PC-3 (cell line): ENCODE measurements at regions not wholly inside any gene's neighbourhood (a gene's known extent, or its start where the extent isn't known, plus 50 kb on each side); places are given as distances from the start of the nearest gene placed in this dataset.

Experiments
- ATAC-seq: fragments of 200-7000 bp; cut with Tn5 transposase; 2 replicates; pipeline ENCODE4 v1.9.1; 2020; ENCODE audit warnings: mild to moderate bottlenecking, moderate library complexity
- BruUV-seq: library from RNA; stranded (reverse); fragments of 400-500 nt; replicated peaks from 2 replicates; lab custom pipeline; 2021; lab: Mats Ljungman, UMichigan
- CTCF ChIA-PET: fragments of 300-600 bp; sonication (Branson Sonifier 250); formaldehyde crosslinking; loops from one replicate; lab custom pipeline; 2022; ENCODE audit warnings: antibody characterized with exemption; lab: Charles Lee
- POLR2A ChIA-PET: fragments of 300-600 bp; sonication (Branson Sonifier 250); formaldehyde crosslinking; loops from one replicate; lab custom pipeline; 2022; ENCODE audit warnings: antibody characterized with exemption; ENCODE audit not compliant: unreplicated experiment; lab: Charles Lee
- DNase-seq: peaks from one replicate; pipeline ENCODE4 v3.0.0-alpha.2; 2015
- H2AFZ ChIP-seq: fragments of 300-600 bp; sonication (generic); 2 replicates; pipeline ENCODE4 v1.6.0; 2016; ENCODE audit warnings: antibody characterized with exemption, low read length
- H3F3A ChIP-seq: fragments of 300-600 bp; sonication (generic); one replicate; pipeline ENCODE4 v1.6.0; 2017; ENCODE audit warnings: antibody characterized with exemption, low read length, control low read depth, mild to moderate bottlenecking; ENCODE audit not compliant: unreplicated experiment
- H3K27ac ChIP-seq: fragments of 300-600 bp; sonication (generic); 2 replicates; pipeline ENCODE4 v1.5.1; 2016; ENCODE audit warnings: mild to moderate bottlenecking, low read length
- H3K27me3 ChIP-seq: fragments of 300-600 bp; sonication (generic); 2 replicates; pipeline ENCODE4 v1.6.1; 2016; ENCODE audit warnings: low read length, mixed read lengths
- H3K36me3 ChIP-seq: fragments of 300-600 bp; sonication (generic); 2 replicates; pipeline ENCODE4 v1.6.1; 2016; ENCODE audit warnings: low read depth, mixed run types, low read length, mixed read lengths
- H3K4me1 ChIP-seq: fragments of 300-600 bp; sonication (generic); 2 replicates; pipeline ENCODE4 v1.5.1; 2016; ENCODE audit warnings: low read length; ENCODE audit not compliant: insufficient read depth
- H3K4me2 ChIP-seq: fragments of 300-600 bp; sonication (generic); 2 replicates; pipeline ENCODE4 v1.6.0; 2016; ENCODE audit warnings: low read length
- H3K4me3 ChIP-seq: fragments of 300-600 bp; sonication (generic); 2 replicates; pipeline ENCODE4 v1.5.1; 2016; ENCODE audit warnings: mild to moderate bottlenecking, low read length, mixed read lengths
- H3K79me2 ChIP-seq: fragments of 300-600 bp; sonication (generic); 2 replicates; pipeline ENCODE4 v1.6.1; 2017; ENCODE audit warnings: low read length, mixed read lengths
- H3K9ac ChIP-seq: fragments of 300-600 bp; sonication (generic); 2 replicates; pipeline ENCODE4 v1.6.0; 2016; ENCODE audit warnings: mild to moderate bottlenecking, low read length
- H3K9me2 ChIP-seq: fragments of 300-600 bp; sonication (generic); replicated peaks from 2 replicates; pipeline ENCODE4 v1.6.1; 2016; ENCODE audit warnings: mixed run types, low read length, mixed read lengths
- H3K9me3 ChIP-seq: fragments of 300-600 bp; sonication (generic); 2 replicates; pipeline ENCODE4 v1.6.1; 2016; ENCODE audit warnings: low read length, mixed read lengths
- H4K20me1 ChIP-seq: fragments of 300-600 bp; sonication (generic); 2 replicates; pipeline ENCODE4 v1.6.1; 2016; ENCODE audit warnings: low read length, mixed read lengths
- CTCF ChIP-seq: fragments of 300-600 bp; sonication (generic); conservative IDR thresholded peaks from 2 replicates; pipeline ENCODE4 v1.5.1; 2017; ENCODE audit warnings: antibody characterized with exemption, low read depth, mild to moderate bottlenecking, low read length
- EZH2 ChIP-seq: fragments of 300-600 bp; sonication (generic); IDR thresholded peaks from one replicate; pipeline ENCODE4 v1.6.1; 2017; ENCODE audit warnings: antibody characterized with exemption, mild to moderate bottlenecking, low read length; ENCODE audit not compliant: unreplicated experiment
- EZH2phosphoT487 ChIP-seq: fragments of 300-600 bp; sonication (generic); IDR thresholded peaks from 2 replicates; pipeline ENCODE4 v1.6.1; 2018; ENCODE audit warnings: mild to moderate bottlenecking, antibody characterized with exemption, low read length, borderline replicate concordance
- intact Hi-C: fragments of 100-400 bp; cut with micrococcal nuclease; formaldehyde crosslinking; loops from 2 replicates; pipeline ENCODE4 v1.9.0; 2023

GRCh38 chr9:3027210-3027609 lies 183.3 kb upstream of the PUM3 start:
- Histone ChIP-seq H3F3A (no peaks in the 10 kb centered on the region), H3K4me1 (no peaks in the 10 kb centered on the region), H2AFZ (no peak overlapping the region), H3K36me3 (no peaks in the 10 kb centered on the region), H3K4me2 (no peak overlapping the region), H3K9me3 (no peaks in the 10 kb centered on the region), H3K27ac (no peak overlapping the region), H3K27me3 (peaks cover 36% of the 10 kb centered on the region), H3K9me2 (no peaks in the 10 kb centered on the region), H3K9ac (no peak overlapping the region), H3K79me2 (no peaks in the 10 kb centered on the region), H3K4me3 (no peak overlapping the region), H4K20me1 (no peaks in the 10 kb centered on the region)
- CTCF ChIA-PET, result no interaction called here
- no TSS peak for BruUV-seq
- TF ChIP-seq EZH2phosphoT487, result no peak
- TF ChIP-seq EZH2, result no peak
- TF ChIP-seq CTCF, result no peak
- no peak for ATAC-seq
- POLR2A ChIA-PET, result no interaction called here
- intact Hi-C loops, result no loop called here
- DNase-seq, result no peak

- no peaks in the 10 kb centered on the region for H3K79me2 ChIP-seq
- DNase-seq (no peak), ATAC-seq (no peak)
- no peaks in the 10 kb centered on the region for H4K20me1 ChIP-seq
- H3K9ac ChIP-seq, result no peak overlapping the region
- H3K4me2 ChIP-seq, result no peak overlapping the region
- no peaks in the 10 kb centered on the region for H3F3A ChIP-seq
- no peak overlapping the region for H3K4me3 ChIP-seq
- TF ChIP-seq EZH2, result no peak
- no peaks in the 10 kb centered on the region for H3K4me1 ChIP-seq
- peaks cover 58% of the 10 kb centered on the region for H3K27me3 ChIP-seq
- BruUV-seq, result no TSS peak
- intact Hi-C loops, result no loop called here
- no peaks in the 10 kb centered on the region for H3K9me2 ChIP-seq
- ChIA-PET CTCF (no interaction called here), POLR2A (no interaction called here)
- H3K9me3 ChIP-seq, result no peaks in the 10 kb centered on the region
- H3K27ac ChIP-seq, result no peak overlapping the region
- no peak overlapping the region for H2AFZ ChIP-seq
- no peaks in the 10 kb centered on the region for H3K36me3 ChIP-seq
Observed at GRCh38 chr9:3023449-3023848, 179.6 kb upstream of the PUM3 start.

GRCh38 chr9:3018691-3019230 lies 174.9 kb upstream of the PUM3 start:
- Histone ChIP-seq H3K4me2 (no peak overlapping the region), H3K27ac (no peak overlapping the region), H3F3A (no peaks in the 10 kb centered on the region), H3K79me2 (no peaks in the 10 kb centered on the region), H3K4me1 (no peaks in the 10 kb centered on the region), H3K27me3 (peaks cover 49% of the 10 kb centered on the region), H3K4me3 (no peak overlapping the region), H3K9ac (no peak overlapping the region), H3K9me3 (no peaks in the 10 kb centered on the region), H2AFZ (no peak overlapping the region), H3K36me3 (no peaks in the 10 kb centered on the region), H4K20me1 (no peaks in the 10 kb centered on the region), H3K9me2 (no peaks in the 10 kb centered on the region)
- BruUV-seq, result no TSS peak
- ChIA-PET CTCF (no interaction called here), POLR2A (no interaction called here)
- no peak for TF ChIP-seq CTCF
- no peak for TF ChIP-seq EZH2
- TF ChIP-seq EZH2phosphoT487, result no peak
- ATAC-seq (no peak), DNase-seq (no peak)
- intact Hi-C loops, result no loop called here
